Naive thymus-derived CD4-positive, alpha-beta T cell (primary cell): ENCODE measurements at regions not wholly inside any gene's neighbourhood (a gene's known extent, or its start where the extent isn't known, plus 50 kb on each side); places are given as distances from the start of the nearest gene placed in this dataset.

Experiments used
- ATAC-seq: fragments of 150-1000 bp; cut with Tn5 transposase; 2 replicates; pipeline ENCODE4 v1.10.0; 2021; ENCODE audit warnings: mild to moderate bottlenecking, moderate library complexity
- CTCF ChIA-PET: fragments of 350-600 bp; sonication (Branson Sonifier 250); formaldehyde crosslinking; loops from one replicate; lab custom pipeline; 2021; ENCODE audit warnings: antibody characterized with exemption; lab: Charles Lee
- POLR2A ChIA-PET: fragments of 350-600 bp; sonication (Branson Sonifier 250); formaldehyde crosslinking; loops from one replicate; lab custom pipeline; 2021; ENCODE audit warnings: antibody characterized with exemption, inconsistent platforms; lab: Charles Lee
- DNase-seq, 9 donors: peaks; one replicate each; pipeline versions ENCODE4 v3.0.0 to v3.0.0-alpha.2; 2020 to 2022; ENCODE audit warnings: mixed read lengths in 1 of 9
- H3K27ac ChIP-seq: one replicate; pipeline ENCODE4 v1.7.0; 2013; ENCODE audit warnings: mild to moderate bottlenecking, low read depth, low read length, moderate library complexity
- H3K27me3 ChIP-seq, 2 donors: one replicate each; pipeline ENCODE4 v1.7.0; 2013; ENCODE audit warnings: low read length in 2 of 2, mild to moderate bottlenecking in 2 of 2, moderate library complexity in 2 of 2; ENCODE audit not compliant: control insufficient read depth in 2 of 2, insufficient read depth in 2 of 2
- H3K36me3 ChIP-seq, 3 experiments: 1 replicate in 2 of 3; 2 replicates in 1 of 3; pipeline ENCODE4 v1.7.0; 2013; ENCODE audit warnings: low read length in 3 of 3, mild to moderate bottlenecking in 3 of 3, moderate library complexity in 1 of 3; ENCODE audit not compliant: insufficient read depth in 3 of 3, control insufficient read depth in 2 of 3
- H3K4me1 ChIP-seq, 2 donors: one replicate each; pipeline ENCODE4 v1.7.0; 2013; ENCODE audit warnings: low read length in 2 of 2, mild to moderate bottlenecking in 2 of 2, moderate library complexity in 1 of 2; ENCODE audit not compliant: control insufficient read depth in 2 of 2, insufficient read depth in 2 of 2
- H3K4me3 ChIP-seq: 2 replicates; pipeline ENCODE4 v1.7.0; 2013; ENCODE audit warnings: mild to moderate bottlenecking, low read length
- H3K9me3 ChIP-seq, 3 experiments: 1 replicate in 2 of 3; 2 replicates in 1 of 3; pipeline ENCODE4 v1.7.0; 2013; ENCODE audit warnings: low read length in 3 of 3; ENCODE audit not compliant: control insufficient read depth in 2 of 3
- H3K27ac Mint-ChIP-seq, 9 donors: one replicate each; pipeline ENCODE4 v1.8.0; 2020 to 2022; ENCODE audit warnings: mixed read lengths in 9 of 9, mild to moderate bottlenecking in 8 of 9, moderate library complexity in 5 of 9, inconsistent platforms in 2 of 9
- H3K27me3 Mint-ChIP-seq, 5 donors: one replicate each; pipeline ENCODE4 v1.8.0; 2021 to 2022; ENCODE audit warnings: mixed read lengths in 5 of 5, mild to moderate bottlenecking in 1 of 5
- H3K36me3 Mint-ChIP-seq, 5 donors: one replicate each; pipeline ENCODE4 v1.8.0; 2020 to 2022; ENCODE audit warnings: mixed read lengths in 5 of 5, mild to moderate bottlenecking in 3 of 5, inconsistent platforms in 1 of 5
- H3K4me1 Mint-ChIP-seq, 7 donors: one replicate each; pipeline ENCODE4 v1.8.0; 2020 to 2022; ENCODE audit warnings: mixed read lengths in 7 of 7, mild to moderate bottlenecking in 3 of 7, inconsistent platforms in 1 of 7
- H3K4me3 Mint-ChIP-seq, 10 donors: one replicate each; pipeline ENCODE4 v1.8.0; 2020 to 2022; ENCODE audit warnings: mild to moderate bottlenecking in 10 of 10, mixed read lengths in 10 of 10, moderate library complexity in 6 of 10, inconsistent platforms in 2 of 10
- H3K9me3 Mint-ChIP-seq, 11 donors: one replicate each; pipeline ENCODE4 v1.8.0; 2020 to 2022; ENCODE audit warnings: mixed read lengths in 11 of 11, mild to moderate bottlenecking in 4 of 11, inconsistent platforms in 1 of 11, moderate library complexity in 1 of 11
- intact Hi-C, 2 donors: fragments of 100-400 bp; cut with micrococcal nuclease; formaldehyde crosslinking; loops; one replicate each; pipeline ENCODE4 v1.15.1; 2023

- DNase-seq (no peak), ATAC-seq (no peak)
- H3K4me3 ChIP-seq, result no peak overlapping the region
- no peaks in the 10 kb centered on the region for H3K27me3 ChIP-seq
- no peaks in the 10 kb centered on the region for H3K4me1 ChIP-seq
- intact Hi-C loops, result no loop called here
- H3K27me3 Mint-ChIP-seq, result no peaks in the 10 kb centered on the region
- H3K9me3 ChIP-seq, result no peaks in the 10 kb centered on the region
- no peak overlapping the region for H3K4me3 Mint-ChIP-seq
- H3K27ac Mint-ChIP-seq, result no peak overlapping the region
- no peaks in the 10 kb centered on the region for H3K36me3 ChIP-seq
- POLR2A ChIA-PET, result no interaction called here
- H3K36me3 Mint-ChIP-seq, result no peaks in the 10 kb centered on the region
- no peaks in the 10 kb centered on the region for H3K4me1 Mint-ChIP-seq
- CTCF ChIA-PET, result interaction anchor here (0.6 kb wide), 1 partner anchor 97 kb away, joined by 3 read pairs; no protein-coding TSS in a partner anchor
- no peak overlapping the region for H3K27ac ChIP-seq
- H3K9me3 Mint-ChIP-seq, result peaks cover 0 to 9% (median 0%) of the 10 kb centered on the region in 11 donors
Observed at GRCh38 chr12:88884600-88884999, 304.3 kb upstream of the KITLG start.

GRCh38 chr12:88882662-88883061, 302.4 kb upstream of the KITLG start:
- Mint-ChIP-seq H3K4me3 (no peak overlapping the region), H3K27me3 (peaks cover 0 to 1% (median 0%) of the 10 kb centered on the region in 5 donors), H3K4me1 (no peaks in the 10 kb centered on the region), H3K9me3 (peaks cover 0 to 9% (median 0%) of the 10 kb centered on the region in 11 donors), H3K36me3 (no peaks in the 10 kb centered on the region), H3K27ac (no peak overlapping the region)
- H3K27ac ChIP-seq, result no peak overlapping the region
- H3K9me3 ChIP-seq, result no peaks in the 10 kb centered on the region
- no peaks in the 10 kb centered on the region for H3K4me1 ChIP-seq
- no peak for ATAC-seq
- H3K4me3 ChIP-seq, result no peak overlapping the region
- ChIA-PET POLR2A (no interaction called here), CTCF (no interaction called here)
- no peaks in the 10 kb centered on the region for H3K27me3 ChIP-seq
- H3K36me3 ChIP-seq, result no peaks in the 10 kb centered on the region
- intact Hi-C loops, result no loop called here
- no peak for DNase-seq

GRCh38 chr12:88880051-88880450, 299.8 kb upstream of the KITLG start:
- peaks cover 0 to 2% (median 0%) of the 10 kb centered on the region in 5 donors for H3K27me3 Mint-ChIP-seq
- peaks cover 0 to 9% (median 3%) of the 10 kb centered on the region in 11 donors for H3K9me3 Mint-ChIP-seq
- no peaks in the 10 kb centered on the region for H3K27me3 ChIP-seq
- H3K4me3 Mint-ChIP-seq, result no peak overlapping the region
- intact Hi-C loops, result no loop called here
- no peak overlapping the region for H3K27ac ChIP-seq
- no peaks in the 10 kb centered on the region for H3K4me1 Mint-ChIP-seq
- ATAC-seq, result no peak
- ChIA-PET CTCF (no interaction called here), POLR2A (no interaction called here)
- H3K9me3 ChIP-seq, result no peaks in the 10 kb centered on the region
- H3K4me3 ChIP-seq, result no peak overlapping the region
- no peaks in the 10 kb centered on the region for H3K36me3 ChIP-seq
- DNase-seq, result no peak
- H3K27ac Mint-ChIP-seq, result no peak overlapping the region
- H3K36me3 Mint-ChIP-seq, result no peaks in the 10 kb centered on the region
- no peaks in the 10 kb centered on the region for H3K4me1 ChIP-seq

- H3K4me1 Mint-ChIP-seq, result no peaks in the 10 kb centered on the region
- H3K4me3 Mint-ChIP-seq, result no peak overlapping the region
- no peak overlapping the region for H3K27ac Mint-ChIP-seq
- intact Hi-C loops, result no loop called here
- H3K4me3 ChIP-seq, result no peak overlapping the region
- no peaks in the 10 kb centered on the region for H3K27me3 ChIP-seq
- H3K36me3 ChIP-seq, result no peaks in the 10 kb centered on the region
- ChIA-PET CTCF (no interaction called here), POLR2A (no interaction called here)
- H3K27me3 Mint-ChIP-seq, result peaks cover 0 to 3% (median 0%) of the 10 kb centered on the region in 5 donors
- no peaks in the 10 kb centered on the region for H3K9me3 ChIP-seq
- peaks cover 0 to 9% (median 3%) of the 10 kb centered on the region in 11 donors for H3K9me3 Mint-ChIP-seq
- no peaks in the 10 kb centered on the region for H3K4me1 ChIP-seq
- no peak for ATAC-seq
- H3K36me3 Mint-ChIP-seq, result no peaks in the 10 kb centered on the region
- H3K27ac ChIP-seq, result no peak overlapping the region
- DNase-seq, result no peak
Observed at GRCh38 chr12:88878295-88878694, 298.0 kb upstream of the KITLG start.

- intact Hi-C loops, result no loop called here
- Mint-ChIP-seq H3K27me3 (peaks cover 0 to 3% (median 0%) of the 10 kb centered on the region in 5 donors), H3K4me1 (no peaks in the 10 kb centered on the region), H3K4me3 (no peak overlapping the region), H3K36me3 (no peaks in the 10 kb centered on the region), H3K27ac (no peak overlapping the region), H3K9me3 (peaks cover 0 to 4% (median 3%) of the 10 kb centered on the region in 11 donors)
- DNase-seq (no peak), ATAC-seq (no peak)
- Histone ChIP-seq H3K27me3 (no peaks in the 10 kb centered on the region), H3K27ac (no peak overlapping the region), H3K4me1 (no peaks in the 10 kb centered on the region), H3K36me3 (no peaks in the 10 kb centered on the region), H3K4me3 (no peak overlapping the region), H3K9me3 (no peaks in the 10 kb centered on the region)
- CTCF ChIA-PET, result no interaction called here
- POLR2A ChIA-PET, result no interaction called here
Observed at GRCh38 chr12:88876857-88877256, 296.6 kb upstream of the KITLG start.

- DNase-seq (no peak), ATAC-seq (no peak)
- no peak overlapping the region for H3K4me3 ChIP-seq
- H3K4me1 ChIP-seq, result no peaks in the 10 kb centered on the region
- H3K9me3 Mint-ChIP-seq, result no peaks in the 10 kb centered on the region
- intact Hi-C loops, result no loop called here
- no peaks in the 10 kb centered on the region for H3K4me1 Mint-ChIP-seq
- no peaks in the 10 kb centered on the region for H3K36me3 Mint-ChIP-seq
- H3K4me3 Mint-ChIP-seq, result no peak overlapping the region
- H3K27me3 Mint-ChIP-seq, result peaks cover 0 to 3% (median 0%) of the 10 kb centered on the region in 5 donors
- no peak overlapping the region for H3K27ac ChIP-seq
- no peaks in the 10 kb centered on the region for H3K27me3 ChIP-seq
- H3K36me3 ChIP-seq, result no peaks in the 10 kb centered on the region
- H3K27ac Mint-ChIP-seq, result no peak overlapping the region
- ChIA-PET CTCF (interaction anchor here (0.6 kb wide), 1 partner anchor 17 kb away, joined by 3 read pairs; no protein-coding TSS in a partner anchor), POLR2A (no interaction called here)
- no peaks in the 10 kb centered on the region for H3K9me3 ChIP-seq
Observed at GRCh38 chr12:88870000-88870737, 289.9 kb upstream of the KITLG start.

- no peaks in the 10 kb centered on the region for H3K27me3 ChIP-seq
- CTCF ChIA-PET, result no interaction called here
- POLR2A ChIA-PET, result no interaction called here
- H3K4me3 ChIP-seq, result no peak overlapping the region
- H3K4me1 ChIP-seq, result no peaks in the 10 kb centered on the region
- ATAC-seq, result no peak
- intact Hi-C loops, result no loop called here
- Mint-ChIP-seq H3K4me1 (no peaks in the 10 kb centered on the region), H3K9me3 (no peaks in the 10 kb centered on the region), H3K27ac (no peak overlapping the region), H3K27me3 (peaks cover 0 to under 1% (median 0%) of the 10 kb centered on the region in 5 donors), H3K4me3 (no peak overlapping the region), H3K36me3 (no peaks in the 10 kb centered on the region)
- no peaks in the 10 kb centered on the region for H3K36me3 ChIP-seq
- no peak overlapping the region for H3K27ac ChIP-seq
- DNase-seq, result no peak
- no peaks in the 10 kb centered on the region for H3K9me3 ChIP-seq
Observed at GRCh38 chr12:88868050-88868449, 287.8 kb upstream of the KITLG start.
